ENCODE measurements at regions not wholly inside any gene's neighbourhood (a gene's known extent, or its start where the extent isn't known, plus 50 kb on each side); places are given as distances from the start of the nearest gene placed in this dataset.
A peak's percentile ranks its signal among the peaks of the same experiment; 100 is the strongest.

DNA sequence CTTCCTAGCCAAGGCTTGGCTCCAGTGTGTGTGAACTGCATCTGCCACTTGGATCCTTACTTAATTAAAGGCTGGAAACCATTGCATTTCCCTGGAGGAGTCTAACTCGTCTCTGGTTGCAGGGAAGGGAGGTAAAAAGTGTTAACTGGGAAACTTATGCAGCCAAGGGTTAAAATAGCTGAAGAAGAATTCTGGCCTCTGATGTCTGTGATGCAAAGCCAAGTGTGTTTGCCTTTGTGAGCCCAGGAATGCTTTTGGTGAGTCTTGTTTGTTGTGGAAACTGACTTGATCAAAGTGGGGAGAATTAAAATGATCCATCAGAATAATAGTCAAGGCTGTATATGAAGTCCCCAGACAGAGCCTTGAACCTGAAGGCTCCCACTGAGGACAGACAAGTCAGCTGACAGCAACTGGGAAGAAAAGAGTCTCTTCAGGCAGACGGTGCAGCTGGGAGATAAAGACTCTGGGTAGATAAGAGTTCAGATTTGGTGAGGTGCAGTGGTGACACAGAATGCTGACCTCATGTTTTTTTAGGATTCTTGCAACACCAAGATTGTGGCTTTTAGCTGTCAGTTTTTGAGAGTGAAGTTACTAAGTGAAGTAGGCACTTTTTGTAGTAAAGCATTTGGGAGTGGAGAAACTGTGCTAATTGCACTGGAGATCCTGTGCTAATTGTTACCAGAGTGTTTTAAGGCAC is 59.5 kb upstream of the WLS start:
- FAIRE-seq = peak; percentile 54

DNA sequence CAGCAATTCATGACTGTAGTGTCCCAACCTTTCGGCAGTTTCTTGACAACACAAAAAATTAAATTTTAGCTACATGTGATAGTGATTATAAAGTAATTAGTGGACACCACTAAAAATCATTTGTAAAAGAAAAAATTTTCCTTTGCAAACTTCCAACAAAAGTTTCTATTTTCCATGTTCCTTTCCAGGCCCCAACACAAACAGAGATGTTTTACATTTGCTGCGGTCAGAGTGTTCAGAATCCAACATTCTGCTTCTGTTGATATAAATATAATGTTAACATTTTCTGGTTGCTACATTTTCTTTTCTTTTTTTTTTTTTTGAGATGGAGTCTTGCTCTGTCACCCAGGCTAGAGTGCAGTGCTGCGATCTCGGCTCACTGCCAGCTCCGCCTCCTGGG is 54.9 kb upstream of the WLS start:
- FAIRE-seq = peak; percentile 42

DNA sequence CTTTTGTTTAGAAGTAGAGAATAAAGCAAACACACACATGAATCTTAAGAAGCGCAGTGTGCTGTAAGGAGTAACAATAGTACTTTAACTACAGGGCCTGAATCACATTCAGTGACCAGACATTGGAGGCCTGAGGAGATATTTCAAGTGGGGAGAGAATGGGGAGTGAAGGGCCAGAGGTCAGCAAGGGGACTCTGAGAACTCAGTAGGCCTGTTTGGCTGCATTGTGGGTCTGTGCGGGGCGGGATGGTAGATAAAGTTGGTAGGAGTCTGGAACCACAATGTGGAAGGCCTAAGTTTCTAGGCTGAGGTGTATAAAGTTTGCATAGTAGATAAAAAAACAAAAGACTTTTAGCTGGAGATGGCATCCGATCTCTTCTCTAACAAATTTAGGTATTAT is 52.7 kb upstream of the WLS start:
- no peak for FAIRE-seq

DNA sequence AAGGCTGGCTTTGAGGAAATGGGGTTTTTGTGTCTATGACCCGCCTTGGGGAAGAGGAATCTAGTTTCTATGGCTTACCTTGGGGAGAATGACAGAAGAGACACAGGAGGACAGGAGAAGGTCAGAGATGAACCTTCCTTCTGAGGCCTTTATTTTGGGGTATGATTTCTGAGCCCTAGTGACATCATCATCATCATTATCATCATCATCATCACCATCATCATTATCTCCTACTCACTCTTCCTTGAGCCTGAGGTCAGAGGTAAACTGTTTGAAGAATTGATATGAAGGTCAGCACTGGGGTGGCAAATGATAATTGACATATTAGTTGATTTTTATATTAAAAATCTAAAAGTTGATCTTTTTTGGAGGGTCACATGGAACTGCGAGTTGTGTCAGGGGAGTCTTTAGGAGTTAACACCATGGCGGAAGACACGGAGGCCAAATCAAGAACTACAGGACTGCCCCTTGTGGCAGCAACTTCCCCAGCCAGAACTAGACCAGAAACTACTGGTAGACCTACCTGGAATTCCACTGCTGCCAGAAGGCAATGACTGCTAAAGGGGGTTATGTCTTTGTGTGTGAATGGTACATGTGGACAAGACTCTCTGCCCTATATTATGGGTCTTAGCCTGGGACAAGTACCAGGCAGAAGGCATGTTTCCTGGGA is 49.8 kb upstream of the WLS start:
- no peak for FAIRE-seq

Measured in G401.6 (cell line).